ENCODE measurements at regions not wholly inside any gene's neighbourhood (a gene's known extent, or its start where the extent isn't known, plus 50 kb on each side); places are given as distances from the start of the nearest gene placed in this dataset.

GRCh38 chr18:71250191-71250590, 961.3 kb downstream of the SOCS6 start:
- BruUV-seq (replicated peaks): no TSS peak
- H4K20me1 ChIP-seq (ENCODE audit: insufficient read depth, low read length): no peaks in the 10 kb centered on the region
- ChIA-PET CTCF (ENCODE audit: low intra/inter-chr PET ratio, low total read pairs) (no interaction called here), POLR2A (no interaction called here)
- no peaks in the 10 kb centered on the region for H3K4me1 ChIP-seq (ENCODE audit: insufficient read depth, low read length)
- no peak for DNase-seq (ENCODE audit: low spot score)
- intact Hi-C loops (cut with micrococcal nuclease; ENCODE audit: unreplicated experiment) (no loop called here), in situ Hi-C loops (cut with HindIII; ENCODE audit: extremely low pct_ligation_motif_present, low pct_unique_long_range_greater_than_20kb) (no loop called here)
- no peak overlapping the region for H3K4me3 ChIP-seq (replicated peaks in 1 of 3; ENCODE audit: insufficient read depth in 1 of 3, low read depth in 2 of 3, low read length in 3 of 3)
- H3K4me2 ChIP-seq (ENCODE audit: low read depth, low read length): no peak overlapping the region
- H2AFZ ChIP-seq (ENCODE audit: low read length): no peak overlapping the region
- TF ChIP-seq ZNF567 (CRISPR knock-in tag; IDR thresholded peaks at IDR 0.05; ENCODE audit: borderline replicate concordance) (no peak), ZNF572 (CRISPR knock-in tag; IDR thresholded peaks at IDR 0.05) (no peak), ZIK1 (CRISPR knock-in tag; IDR thresholded peaks at IDR 0.05; ENCODE audit: borderline replicate concordance, low read depth) (no peak), ZNF335 (CRISPR knock-in tag; IDR thresholded peaks at IDR 0.05) (no peak), ZNF616 (CRISPR knock-in tag; IDR thresholded peaks at IDR 0.05; ENCODE audit: low read depth) (no peak), IRX3 (CRISPR knock-in tag; IDR thresholded peaks at IDR 0.05; ENCODE audit: borderline replicate concordance, low read depth) (no peak), ZBTB43 (CRISPR knock-in tag; conservative IDR thresholded peaks at IDR 0.05) (no peak), ZNF879 (CRISPR knock-in tag; IDR thresholded peaks at IDR 0.05) (no peak), DNMT1 (CRISPR knock-in tag; IDR thresholded peaks at IDR 0.05) (no peak), ZFP36L1 (CRISPR knock-in tag; IDR thresholded peaks at IDR 0.05) (no peak), HOXA3 (CRISPR knock-in tag; IDR thresholded peaks at IDR 0.05) (no peak), ZFP36 (IDR thresholded peaks at IDR 0.05; ENCODE audit: borderline replicate concordance, low read depth, low read length, partially characterized antibody) (no peak), ZNF83 (CRISPR knock-in tag; IDR thresholded peaks at IDR 0.05; ENCODE audit: borderline replicate concordance) (no peak), ZNF496 (CRISPR knock-in tag; IDR thresholded peaks at IDR 0.05; ENCODE audit: insufficient replicate concordance) (no peak)
- TF ChIP-seq, protein P1, sequence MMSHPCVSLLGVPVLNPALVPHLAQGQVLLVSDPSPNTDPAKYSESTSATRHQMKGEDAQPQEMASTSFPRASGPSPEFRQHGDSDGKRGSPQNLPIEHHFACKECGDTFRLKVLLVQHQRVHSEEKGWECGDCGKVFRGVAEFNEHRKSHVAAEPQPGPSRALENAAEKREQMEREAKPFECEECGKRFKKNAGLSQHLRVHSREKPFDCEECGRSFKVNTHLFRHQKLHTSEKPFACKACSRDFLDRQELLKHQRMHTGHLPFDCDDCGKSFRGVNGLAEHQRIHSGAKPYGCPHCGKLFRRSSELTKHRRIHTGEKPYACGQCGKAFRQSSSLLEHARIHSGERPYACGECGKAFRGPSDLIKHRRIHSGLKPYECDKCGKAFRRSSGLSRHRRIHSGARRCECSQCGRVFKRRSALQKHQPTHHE (CRISPR knock-in tag; IDR thresholded peaks at IDR 0.05; ENCODE audit: borderline replicate concordance): no peak
- 50% methylated on average over 1 of the region's 1 CpG for WGBS (ENCODE audit: low lambda C conversion rate)
- no peak for FAIRE-seq
- no peak for ATAC-seq
- no peaks in the 10 kb centered on the region for H3K36me3 ChIP-seq (replicated peaks in 1 of 2; ENCODE audit: control insufficient read depth in 1 of 2, insufficient read depth in 2 of 2, low read length in 2 of 2)
- no peak overlapping the region for H3K27ac ChIP-seq (ENCODE audit: extremely low read length, insufficient read depth, low read length)
- H3K79me2 ChIP-seq (ENCODE audit: insufficient read depth, low read length): no peaks in the 10 kb centered on the region
- H3K27me3 ChIP-seq (ENCODE audit: control insufficient read depth in 1 of 2, insufficient read depth in 2 of 2, low read length in 2 of 2): no peaks in the 10 kb centered on the region
- no peak overlapping the region for H3K9ac ChIP-seq (ENCODE audit: insufficient read depth, low read depth, low read length)
- H3K9me3 ChIP-seq (ENCODE audit: low read length): no peaks in the 10 kb centered on the region

Data from HepG2 (cell line).